B cell (primary cell): ENCODE measurements at regions not wholly inside any gene's neighbourhood (a gene's known extent, or its start where the extent isn't known, plus 50 kb on each side); places are given as distances from the start of the nearest gene placed in this dataset.

Experiments used
- CTCF ChIP-seq: fragments of 200-600 bp; IDR thresholded peaks from one replicate; pipeline ENCODE4 v1.8.0; 2022; ENCODE audit warnings: antibody characterized with exemption, mild to moderate bottlenecking
- EZH2 ChIP-seq: IDR thresholded peaks from 2 replicates; pipeline ENCODE4 v1.6.1; 2012; ENCODE audit warnings: borderline replicate concordance, low read depth, mild to moderate bottlenecking, moderate library complexity, low read length; ENCODE audit not compliant: insufficient read depth, poor library complexity, severe bottlenecking

GRCh38 chr3:28117598-28117997 lies 123.8 kb upstream of the CMC1 start:
- TF ChIP-seq CTCF (no peak), EZH2 (no peak)
